Hepatocyte (in vitro differentiated cells): ENCODE measurements at regions not wholly inside any gene's neighbourhood (a gene's known extent, or its start where the extent isn't known, plus 50 kb on each side); places are given as distances from the start of the nearest gene placed in this dataset.

Source experiments
- EZH2phosphoT487 ChIP-seq: fragments of 200-600 bp; sonication (generic); IDR thresholded peaks from one replicate; pipeline ENCODE4 v1.6.1; 2018; ENCODE audit warnings: antibody characterized with exemption, mild to moderate bottlenecking, low read depth, moderate library complexity; ENCODE audit not compliant: unreplicated experiment, severe bottlenecking
- TF ChIP-seq, protein P1 (sequence below): fragments of 200-600 bp; sonication (generic); IDR thresholded peaks from 2 replicates; pipeline ENCODE4 v1.5.1; 2016; ENCODE audit warnings: antibody characterized with exemption, mild to moderate bottlenecking; ENCODE audit not compliant: poor library complexity

GRCh38 chr2:66903183-66903582 lies 468.3 kb downstream of the MEIS1 start:
- TF ChIP-seq, protein P1, sequence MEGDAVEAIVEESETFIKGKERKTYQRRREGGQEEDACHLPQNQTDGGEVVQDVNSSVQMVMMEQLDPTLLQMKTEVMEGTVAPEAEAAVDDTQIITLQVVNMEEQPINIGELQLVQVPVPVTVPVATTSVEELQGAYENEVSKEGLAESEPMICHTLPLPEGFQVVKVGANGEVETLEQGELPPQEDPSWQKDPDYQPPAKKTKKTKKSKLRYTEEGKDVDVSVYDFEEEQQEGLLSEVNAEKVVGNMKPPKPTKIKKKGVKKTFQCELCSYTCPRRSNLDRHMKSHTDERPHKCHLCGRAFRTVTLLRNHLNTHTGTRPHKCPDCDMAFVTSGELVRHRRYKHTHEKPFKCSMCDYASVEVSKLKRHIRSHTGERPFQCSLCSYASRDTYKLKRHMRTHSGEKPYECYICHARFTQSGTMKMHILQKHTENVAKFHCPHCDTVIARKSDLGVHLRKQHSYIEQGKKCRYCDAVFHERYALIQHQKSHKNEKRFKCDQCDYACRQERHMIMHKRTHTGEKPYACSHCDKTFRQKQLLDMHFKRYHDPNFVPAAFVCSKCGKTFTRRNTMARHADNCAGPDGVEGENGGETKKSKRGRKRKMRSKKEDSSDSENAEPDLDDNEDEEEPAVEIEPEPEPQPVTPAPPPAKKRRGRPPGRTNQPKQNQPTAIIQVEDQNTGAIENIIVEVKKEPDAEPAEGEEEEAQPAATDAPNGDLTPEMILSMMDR, result no peak
- TF ChIP-seq EZH2phosphoT487, result no peak
